HL-60 (cell line): ENCODE measurements at regions not wholly inside any gene's neighbourhood (a gene's known extent, or its start where the extent isn't known, plus 50 kb on each side); places are given as distances from the start of the nearest gene placed in this dataset.
"Not testable (repeated sequence)": the region's sequence is repeated elsewhere in the genome, so short reads cannot be mapped to it uniquely, and the experiment has no call there.

ENCODE experiments used
- DNase-seq, 2 experiments: peaks; one replicate each; pipeline ENCODE4 v3.0.0-alpha.2; 2010 to 2020; ENCODE audit warnings: low read depth in 1 of 2, low spot score in 1 of 2
- H3K27ac ChIP-seq: fragments of 250-450 bp; sonication (Bioruptor Pico); replicated peaks from 2 replicates; pipeline ENCODE4 v1.5.1; 2020; ENCODE audit warnings: mild to moderate bottlenecking, moderate library complexity
- H3K27me3 ChIP-seq: fragments of 250-450 bp; sonication (Bioruptor Pico); 2 replicates; pipeline ENCODE4 v1.5.1; 2021; ENCODE audit warnings: mild to moderate bottlenecking, moderate library complexity; ENCODE audit not compliant: insufficient read depth, poor library complexity, severe bottlenecking
- H3K4me3 ChIP-seq: replicated peaks from 2 replicates; pipeline ENCODE4 v1.5.1; 2011; ENCODE audit warnings: mild to moderate bottlenecking, control low read depth, low read length; ENCODE audit not compliant: insufficient read depth
- GABPA ChIP-seq: IDR thresholded peaks from 2 replicates; pipeline ENCODE4 v1.6.1; 2012; ENCODE audit warnings: low read depth
- POLR2AphosphoS5 ChIP-seq: IDR thresholded peaks from 2 replicates; pipeline ENCODE4 v1.6.1; 2012; ENCODE audit warnings: low read depth
- SPI1 ChIP-seq: IDR thresholded peaks from 2 replicates; pipeline ENCODE4 v1.6.1; 2012; ENCODE audit warnings: low read depth, mild to moderate bottlenecking, borderline replicate concordance
- TF ChIP-seq, protein P1 (sequence below): IDR thresholded peaks from one replicate; pipeline ENCODE4 v1.5.1; 2011; ENCODE audit warnings: low read length, control low read depth, inconsistent platforms; ENCODE audit not compliant: insufficient read depth
- TF ChIP-seq, protein P2 (sequence below): IDR thresholded peaks from 2 replicates; pipeline ENCODE4 v1.6.1; 2012; ENCODE audit warnings: low read depth; ENCODE audit not compliant: insufficient replicate concordance

DNA sequence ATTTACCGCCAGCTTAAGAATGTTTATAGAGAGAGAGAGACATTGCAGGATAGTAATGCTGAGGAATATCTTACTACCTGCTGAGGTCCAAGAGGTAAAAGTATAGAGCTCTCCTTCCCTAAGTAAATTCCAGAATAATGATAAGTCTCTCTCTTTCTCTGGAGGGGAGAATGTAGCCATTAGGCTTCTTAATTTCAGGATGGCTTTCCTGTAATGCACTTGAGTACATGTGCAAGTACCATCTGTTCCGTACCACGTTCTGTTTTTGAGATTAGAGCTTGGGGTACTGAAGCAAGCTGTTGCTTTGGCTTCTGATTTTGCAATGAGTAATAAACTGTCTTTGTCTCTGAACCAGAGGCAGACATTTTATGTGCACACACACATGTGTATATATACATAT is 1314.0 kb downstream of the JRKL start:
- DNase-seq = no peak
- Histone ChIP-seq H3K27ac (no peak overlapping the region), H3K4me3 (no peak overlapping the region), H3K27me3 (no peaks in the 10 kb centered on the region)
- TF ChIP-seq, protein P1, sequence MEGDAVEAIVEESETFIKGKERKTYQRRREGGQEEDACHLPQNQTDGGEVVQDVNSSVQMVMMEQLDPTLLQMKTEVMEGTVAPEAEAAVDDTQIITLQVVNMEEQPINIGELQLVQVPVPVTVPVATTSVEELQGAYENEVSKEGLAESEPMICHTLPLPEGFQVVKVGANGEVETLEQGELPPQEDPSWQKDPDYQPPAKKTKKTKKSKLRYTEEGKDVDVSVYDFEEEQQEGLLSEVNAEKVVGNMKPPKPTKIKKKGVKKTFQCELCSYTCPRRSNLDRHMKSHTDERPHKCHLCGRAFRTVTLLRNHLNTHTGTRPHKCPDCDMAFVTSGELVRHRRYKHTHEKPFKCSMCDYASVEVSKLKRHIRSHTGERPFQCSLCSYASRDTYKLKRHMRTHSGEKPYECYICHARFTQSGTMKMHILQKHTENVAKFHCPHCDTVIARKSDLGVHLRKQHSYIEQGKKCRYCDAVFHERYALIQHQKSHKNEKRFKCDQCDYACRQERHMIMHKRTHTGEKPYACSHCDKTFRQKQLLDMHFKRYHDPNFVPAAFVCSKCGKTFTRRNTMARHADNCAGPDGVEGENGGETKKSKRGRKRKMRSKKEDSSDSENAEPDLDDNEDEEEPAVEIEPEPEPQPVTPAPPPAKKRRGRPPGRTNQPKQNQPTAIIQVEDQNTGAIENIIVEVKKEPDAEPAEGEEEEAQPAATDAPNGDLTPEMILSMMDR = no peak
- no peak for TF ChIP-seq GABPA
- no peak for TF ChIP-seq SPI1
- TF ChIP-seq POLR2AphosphoS5 = no peak
- TF ChIP-seq, protein P2, sequence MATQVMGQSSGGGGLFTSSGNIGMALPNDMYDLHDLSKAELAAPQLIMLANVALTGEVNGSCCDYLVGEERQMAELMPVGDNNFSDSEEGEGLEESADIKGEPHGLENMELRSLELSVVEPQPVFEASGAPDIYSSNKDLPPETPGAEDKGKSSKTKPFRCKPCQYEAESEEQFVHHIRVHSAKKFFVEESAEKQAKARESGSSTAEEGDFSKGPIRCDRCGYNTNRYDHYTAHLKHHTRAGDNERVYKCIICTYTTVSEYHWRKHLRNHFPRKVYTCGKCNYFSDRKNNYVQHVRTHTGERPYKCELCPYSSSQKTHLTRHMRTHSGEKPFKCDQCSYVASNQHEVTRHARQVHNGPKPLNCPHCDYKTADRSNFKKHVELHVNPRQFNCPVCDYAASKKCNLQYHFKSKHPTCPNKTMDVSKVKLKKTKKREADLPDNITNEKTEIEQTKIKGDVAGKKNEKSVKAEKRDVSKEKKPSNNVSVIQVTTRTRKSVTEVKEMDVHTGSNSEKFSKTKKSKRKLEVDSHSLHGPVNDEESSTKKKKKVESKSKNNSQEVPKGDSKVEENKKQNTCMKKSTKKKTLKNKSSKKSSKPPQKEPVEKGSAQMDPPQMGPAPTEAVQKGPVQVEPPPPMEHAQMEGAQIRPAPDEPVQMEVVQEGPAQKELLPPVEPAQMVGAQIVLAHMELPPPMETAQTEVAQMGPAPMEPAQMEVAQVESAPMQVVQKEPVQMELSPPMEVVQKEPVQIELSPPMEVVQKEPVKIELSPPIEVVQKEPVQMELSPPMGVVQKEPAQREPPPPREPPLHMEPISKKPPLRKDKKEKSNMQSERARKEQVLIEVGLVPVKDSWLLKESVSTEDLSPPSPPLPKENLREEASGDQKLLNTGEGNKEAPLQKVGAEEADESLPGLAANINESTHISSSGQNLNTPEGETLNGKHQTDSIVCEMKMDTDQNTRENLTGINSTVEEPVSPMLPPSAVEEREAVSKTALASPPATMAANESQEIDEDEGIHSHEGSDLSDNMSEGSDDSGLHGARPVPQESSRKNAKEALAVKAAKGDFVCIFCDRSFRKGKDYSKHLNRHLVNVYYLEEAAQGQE = no peak

DNA sequence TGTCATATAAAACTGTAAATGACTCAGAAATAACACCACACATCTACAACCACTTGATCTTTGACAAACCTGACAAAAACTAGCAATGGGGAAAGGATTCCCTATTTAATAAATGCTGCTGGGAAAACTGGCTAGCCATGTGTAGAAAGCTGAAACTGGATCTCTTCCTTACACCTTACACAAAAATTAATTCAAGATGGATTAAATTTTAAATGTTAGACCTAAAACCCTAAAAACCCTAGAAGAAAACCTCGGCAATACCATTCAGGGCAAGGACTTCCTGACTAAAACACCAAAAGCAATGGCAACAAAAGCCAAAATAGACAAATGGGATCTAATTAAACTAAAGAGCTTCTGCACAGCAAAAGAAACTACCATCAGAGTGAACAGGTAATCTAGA is 1315.3 kb upstream of the CNTN5 start:
- not testable (repeated sequence) for H3K4me3 ChIP-seq, H3K27me3 ChIP-seq, H3K27ac ChIP-seq, DNase-seq

DNA sequence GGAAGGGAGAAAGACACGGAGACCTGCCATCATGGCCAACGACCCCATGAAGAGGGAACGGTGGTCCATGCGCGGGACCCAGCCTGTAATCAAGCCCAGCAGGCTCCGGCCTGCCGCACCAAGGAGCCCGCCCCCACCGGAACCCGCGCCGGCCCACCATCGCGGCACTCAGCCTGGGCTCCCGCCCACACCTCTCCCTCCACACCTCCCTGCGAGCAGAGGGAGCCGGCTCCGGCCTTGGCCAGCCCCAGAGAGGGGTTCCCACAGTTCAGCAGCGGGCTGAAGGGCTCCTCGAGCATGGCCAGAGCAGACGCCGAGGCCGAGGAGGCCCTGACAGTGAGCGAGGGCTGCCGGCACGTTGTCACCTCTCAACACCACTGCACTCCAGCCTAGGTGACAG is 1302.8 kb upstream of the CNTN5 start:
- TF ChIP-seq, protein P1 = no peak
- TF ChIP-seq, protein P2 = no peak
- TF ChIP-seq GABPA = no peak
- TF ChIP-seq SPI1 = no peak
- TF ChIP-seq POLR2AphosphoS5 = no peak
- no peak overlapping the region for H3K27ac ChIP-seq
- DNase-seq = no peak
- no peaks in the 10 kb centered on the region for H3K27me3 ChIP-seq
- no peak overlapping the region for H3K4me3 ChIP-seq

DNA sequence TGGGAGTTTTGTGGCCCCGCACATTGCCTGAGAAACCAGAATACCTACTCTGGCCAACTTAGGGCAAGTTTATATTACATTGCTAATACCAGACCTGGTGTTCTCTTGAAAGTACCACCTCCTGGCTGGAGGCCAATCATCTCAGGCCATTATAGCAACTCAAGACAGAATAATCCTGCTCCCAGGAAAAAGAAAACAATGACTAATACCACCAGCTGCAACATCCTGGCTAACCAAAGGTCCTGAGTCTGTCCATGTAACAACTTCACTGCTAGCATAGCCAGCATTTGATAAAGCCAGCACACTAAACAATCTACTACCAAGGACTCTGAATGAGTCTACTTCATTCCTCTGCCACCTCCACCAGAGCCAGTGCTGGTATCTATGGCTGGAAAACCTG is 1298.7 kb upstream of the CNTN5 start:
- DNase-seq = no peak
- H3K27me3 ChIP-seq = no peaks in the 10 kb centered on the region
- H3K27ac ChIP-seq = no peak overlapping the region
- no peak overlapping the region for H3K4me3 ChIP-seq
- no peak for TF ChIP-seq GABPA
- TF ChIP-seq, protein P1 = no peak
- no peak for TF ChIP-seq SPI1
- TF ChIP-seq, protein P2 = no peak
- TF ChIP-seq POLR2AphosphoS5 = no peak
